ENCODE measurements at regions not wholly inside any gene's neighbourhood (a gene's known extent, or its start where the extent isn't known, plus 50 kb on each side); places are given as distances from the start of the nearest gene placed in this dataset.

DNA sequence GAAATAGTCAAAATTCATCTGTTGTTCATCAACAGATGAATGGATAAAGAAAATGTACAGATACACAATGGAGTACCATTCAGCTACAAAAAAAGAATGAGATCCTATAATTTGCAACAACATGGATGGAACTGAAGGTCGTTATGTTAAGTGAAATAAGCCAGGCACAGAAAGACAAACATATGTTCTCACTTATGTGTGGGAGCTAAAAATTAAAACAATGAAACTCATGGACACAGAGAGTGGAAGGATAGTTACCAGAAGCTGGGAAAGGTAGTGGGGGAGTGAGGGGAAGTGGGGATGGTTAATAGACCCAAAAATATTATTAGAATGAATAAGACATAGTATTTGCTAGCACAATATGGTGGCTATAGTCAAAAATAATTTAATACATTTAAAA lies 70.0 kb upstream of the KCNMA1 start:
- Histone ChIP-seq H3K27me3 (no peaks in the 10 kb centered on the region), H3K9me3 (no peaks in the 10 kb centered on the region), H3K27ac (no peak overlapping the region), H3K4me1 (peaks cover 0 to 5% (median 2%) of the 10 kb centered on the region in 4 donors), H3K4me3 (no peak overlapping the region), H3K36me3 (no peaks in the 10 kb centered on the region)
- DNase-seq: no peak
- TF ChIP-seq CTCF (IDR thresholded peaks at IDR 0.05) (no peak), POLR2A (IDR thresholded peaks at IDR 0.05) (no peak)

- H3K36me3 ChIP-seq: no peaks in the 10 kb centered on the region
- no peak for TF ChIP-seq POLR2A (IDR thresholded peaks at IDR 0.05)
- H3K9me3 ChIP-seq: no peaks in the 10 kb centered on the region
- no peak for DNase-seq
- H3K27ac ChIP-seq: no peak overlapping the region
- no peaks in the 10 kb centered on the region for H3K27me3 ChIP-seq
- no peaks in the 10 kb centered on the region for H3K4me1 ChIP-seq
- no peak overlapping the region for H3K4me3 ChIP-seq
Observed at GRCh38 chr10:77702166-77702565, 64.6 kb upstream of the KCNMA1 start.

DNA sequence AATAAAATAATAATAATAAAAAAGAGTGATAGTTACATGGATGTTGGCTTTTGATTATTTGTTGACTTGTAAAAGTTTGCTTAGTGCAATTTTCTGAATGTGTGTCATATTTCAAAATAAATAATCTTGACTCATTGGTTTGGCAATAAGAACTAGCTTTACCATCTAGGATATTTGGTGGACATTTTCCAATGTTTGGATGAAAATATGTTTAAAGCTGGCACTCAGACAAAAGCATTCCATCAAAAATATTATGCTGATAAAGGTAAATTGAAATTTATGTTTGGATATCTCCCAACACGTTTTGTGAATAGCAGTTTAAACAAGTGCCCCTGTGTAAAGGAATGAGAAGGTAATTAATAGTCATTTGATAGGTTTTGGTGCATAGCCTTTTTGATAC lies 62.5 kb upstream of the KCNMA1 start:
- DNase-seq: no peak
- H3K9me3 ChIP-seq: no peaks in the 10 kb centered on the region
- no peaks in the 10 kb centered on the region for H3K4me1 ChIP-seq
- no peak for TF ChIP-seq POLR2A (IDR thresholded peaks at IDR 0.05)
- TF ChIP-seq CTCF (IDR thresholded peaks at IDR 0.05): no peak
- no peaks in the 10 kb centered on the region for H3K36me3 ChIP-seq
- H3K27me3 ChIP-seq: no peaks in the 10 kb centered on the region
- H3K4me3 ChIP-seq: no peak overlapping the region
- H3K27ac ChIP-seq: no peak overlapping the region

DNA sequence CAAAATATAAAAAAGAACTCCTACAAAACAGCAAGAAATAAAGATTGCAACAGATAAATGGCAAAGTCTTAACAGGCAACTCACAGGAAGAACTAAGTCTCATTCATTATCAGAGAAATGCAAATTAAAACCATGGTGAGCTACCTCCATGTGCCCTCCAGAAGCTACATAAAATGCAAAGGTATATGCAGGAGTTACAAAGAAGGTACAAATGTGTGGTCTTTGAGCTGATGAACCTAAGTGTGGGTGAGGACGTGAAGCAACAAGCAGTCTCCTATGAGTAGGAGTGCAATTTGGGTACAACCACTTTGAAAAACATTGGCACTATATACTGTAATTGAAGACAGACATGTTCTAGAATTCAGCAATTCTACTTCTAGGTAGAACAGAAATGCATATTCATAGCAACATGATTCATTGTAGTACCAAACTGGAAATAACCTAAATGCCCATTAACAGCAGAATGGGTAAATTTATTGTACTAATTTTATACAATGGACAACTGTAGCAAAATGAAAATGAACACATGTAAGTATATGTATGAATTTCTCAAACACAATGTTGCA lies 61.6 kb upstream of the KCNMA1 start:
- no peak for DNase-seq
- TF ChIP-seq POLR2A (IDR thresholded peaks at IDR 0.05) (no peak), CTCF (IDR thresholded peaks at IDR 0.05) (no peak)

DNA sequence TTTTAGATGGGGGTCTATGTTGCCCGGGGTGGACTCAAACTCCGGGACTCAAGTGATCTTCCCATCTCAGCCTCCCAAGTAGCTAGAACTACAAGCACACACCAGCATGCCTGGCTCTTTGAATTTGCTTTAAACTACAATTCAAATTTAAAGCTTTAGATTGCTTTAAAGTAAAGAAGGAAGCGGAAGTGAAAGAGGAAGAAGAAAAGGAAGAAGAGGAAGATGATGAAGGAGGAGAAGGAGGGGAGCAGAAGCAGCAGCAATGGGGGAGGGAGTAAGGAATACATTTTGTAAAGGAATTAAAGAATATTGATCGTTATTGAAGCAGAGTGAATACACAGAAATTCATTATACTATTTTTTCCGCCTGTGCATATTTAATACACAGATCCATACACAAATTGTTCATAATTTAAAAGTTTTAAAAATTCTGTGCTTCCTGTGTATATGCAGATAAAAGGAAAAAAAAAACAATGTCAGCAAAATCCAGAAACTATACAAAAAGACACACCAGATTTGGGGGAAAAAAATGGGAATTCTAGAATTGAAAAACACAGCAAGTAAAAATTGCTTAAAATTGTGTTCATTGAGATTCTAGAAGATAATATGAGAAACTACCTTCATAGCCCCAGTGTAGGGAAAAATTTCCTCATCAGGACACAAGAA lies 60.8 kb upstream of the KCNMA1 start:
- Histone ChIP-seq H3K27ac (no peak overlapping the region), H3K27me3 (no peaks in the 10 kb centered on the region), H3K9me3 (no peaks in the 10 kb centered on the region), H3K4me1 (no peaks in the 10 kb centered on the region), H3K36me3 (no peaks in the 10 kb centered on the region), H3K4me3 (no peak overlapping the region)
- TF ChIP-seq CTCF (IDR thresholded peaks at IDR 0.05) (no peak), POLR2A (IDR thresholded peaks at IDR 0.05) (no peak)
- DNase-seq: no peak

More for the DNA sequence above, 61.6 kb upstream of the KCNMA1 start:
- H3K9me3 ChIP-seq: no peaks in the 10 kb centered on the region
- H3K4me3 ChIP-seq: no peak overlapping the region
- no peaks in the 10 kb centered on the region for H3K4me1 ChIP-seq
- no peaks in the 10 kb centered on the region for H3K27me3 ChIP-seq
- H3K27ac ChIP-seq: no peak overlapping the region
- no peaks in the 10 kb centered on the region for H3K36me3 ChIP-seq

- H3K9me3 ChIP-seq: no peaks in the 10 kb centered on the region
- no peaks in the 10 kb centered on the region for H3K4me1 ChIP-seq
- H3K27ac ChIP-seq: no peak overlapping the region
- no peak for TF ChIP-seq POLR2A (IDR thresholded peaks at IDR 0.05)
- no peak for TF ChIP-seq CTCF (IDR thresholded peaks at IDR 0.05)
- H3K27me3 ChIP-seq: no peaks in the 10 kb centered on the region
- H3K36me3 ChIP-seq: no peaks in the 10 kb centered on the region
- H3K4me3 ChIP-seq: no peak overlapping the region
- DNase-seq: no peak
Observed at GRCh38 chr10:77696584-77696983, 59.0 kb upstream of the KCNMA1 start.
